Stimulated activated memory B cell treated with anti-CD40 and anti-IgM and Interleukin-4, amounts not matched to agents 10 μg/mL and 1 μg/mL and 100 μg/mL, for 72 hours (primary cell): ENCODE measurements at regions not wholly inside any gene's neighbourhood (a gene's known extent, or its start where the extent isn't known, plus 50 kb on each side); places are given as distances from the start of the nearest gene placed in this dataset.

ENCODE experiments used
- ATAC-seq: fragments of 150-1000 bp; cut with Tn5 transposase; 2 replicates; pipeline ENCODE4 v1.10.0; 2021
- H3K27ac Mint-ChIP-seq: one replicate; pipeline ENCODE4 v1.8.0; 2022; ENCODE audit warnings: mild to moderate bottlenecking, mixed read lengths
- H3K27me3 Mint-ChIP-seq: one replicate; pipeline ENCODE4 v1.8.0; 2022; ENCODE audit warnings: mixed read lengths
- H3K36me3 Mint-ChIP-seq: one replicate; pipeline ENCODE4 v1.8.0; 2022; ENCODE audit warnings: mixed read lengths
- H3K4me1 Mint-ChIP-seq: one replicate; pipeline ENCODE4 v1.8.0; 2022; ENCODE audit warnings: mixed read lengths
- H3K4me3 Mint-ChIP-seq: one replicate; pipeline ENCODE4 v1.8.0; 2022; ENCODE audit warnings: mild to moderate bottlenecking, moderate library complexity, mixed read lengths
- H3K9me3 Mint-ChIP-seq: one replicate; pipeline ENCODE4 v1.8.0; 2022; ENCODE audit warnings: mixed read lengths

DNA sequence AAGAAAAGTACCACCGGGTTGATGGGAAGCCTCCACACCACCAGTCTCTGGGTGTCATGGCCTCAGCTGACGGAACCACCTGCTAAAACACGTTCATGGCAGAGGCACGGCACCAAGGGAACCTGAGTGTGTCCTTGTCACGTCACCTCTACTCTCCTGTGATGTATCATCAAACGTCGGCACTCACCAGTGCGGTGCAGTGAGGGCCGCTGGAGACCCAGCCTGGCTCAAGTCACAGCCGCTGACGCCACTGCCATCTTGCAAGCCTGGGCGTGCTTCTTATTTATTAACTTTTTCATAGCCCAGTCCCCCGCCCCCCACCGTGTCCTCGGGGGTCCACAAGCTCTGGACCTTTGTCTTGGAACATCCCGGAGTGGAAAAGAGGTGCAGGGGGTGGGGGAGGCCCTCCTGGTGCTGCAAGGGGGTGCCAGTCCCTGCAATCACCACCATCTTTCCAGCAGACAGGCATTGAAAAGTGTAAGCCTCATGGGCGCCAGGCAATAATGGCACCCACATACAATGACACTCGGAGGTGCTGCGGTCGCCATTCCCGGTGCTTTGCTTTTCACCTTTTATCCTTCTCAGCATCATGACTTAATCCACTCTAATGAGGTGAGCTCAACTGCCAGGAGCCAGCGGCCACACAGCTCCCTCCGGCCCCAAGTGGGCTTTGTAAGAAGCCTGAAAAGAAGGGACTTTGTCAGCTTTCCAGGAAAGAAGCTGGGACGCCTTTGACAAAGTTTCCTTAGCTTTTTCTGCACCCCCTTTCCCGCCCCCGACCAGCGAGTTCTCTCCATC is 202.3 kb upstream of the IRX1 start:
- H3K4me3 Mint-ChIP-seq: no peak overlapping the region
- no peaks in the 10 kb centered on the region for H3K27me3 Mint-ChIP-seq
- H3K27ac Mint-ChIP-seq: no peak overlapping the region
- no peaks in the 10 kb centered on the region for H3K4me1 Mint-ChIP-seq
- H3K36me3 Mint-ChIP-seq: no peaks in the 10 kb centered on the region
- H3K9me3 Mint-ChIP-seq: peaks cover 3% of the 10 kb centered on the region
- no peak for ATAC-seq

DNA sequence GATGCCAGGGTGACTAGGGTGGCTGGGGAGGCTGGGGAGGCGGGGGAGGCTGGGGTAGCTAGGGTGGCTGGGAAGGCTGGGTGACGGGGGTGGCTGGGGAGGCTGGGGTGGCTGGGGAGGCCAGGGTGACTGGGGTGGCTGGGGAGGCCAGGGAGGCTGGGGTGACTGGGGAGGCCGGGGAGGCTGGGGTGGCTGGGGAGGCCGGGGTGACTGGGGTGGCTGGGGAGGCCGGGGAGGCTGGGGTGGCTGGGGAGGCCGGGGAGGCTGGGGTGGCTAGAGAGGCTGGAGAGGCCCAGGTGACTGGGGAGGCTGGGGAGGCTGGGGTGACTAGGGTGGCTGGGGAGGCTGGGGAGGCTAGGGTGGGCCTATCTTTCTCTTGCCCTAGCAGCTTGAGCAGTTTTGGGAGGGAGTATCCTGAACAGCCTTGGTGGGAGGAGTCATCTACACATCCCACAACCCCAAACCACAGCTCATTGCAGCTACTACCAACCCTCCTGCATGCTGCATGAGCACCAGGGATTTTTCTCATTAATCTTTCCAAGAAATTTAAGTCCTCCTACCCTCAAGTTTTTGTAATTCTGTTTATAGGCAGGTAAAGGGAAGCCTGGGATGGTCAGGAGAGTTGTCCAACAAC is 203.2 kb upstream of the IRX1 start:
- Mint-ChIP-seq H3K27ac (no peak overlapping the region), H3K4me3 (no peak overlapping the region), H3K9me3 (peaks cover 3% of the 10 kb centered on the region), H3K27me3 (no peaks in the 10 kb centered on the region), H3K36me3 (no peaks in the 10 kb centered on the region), H3K4me1 (no peaks in the 10 kb centered on the region)
- peak; percentile 45 for ATAC-seq

DNA sequence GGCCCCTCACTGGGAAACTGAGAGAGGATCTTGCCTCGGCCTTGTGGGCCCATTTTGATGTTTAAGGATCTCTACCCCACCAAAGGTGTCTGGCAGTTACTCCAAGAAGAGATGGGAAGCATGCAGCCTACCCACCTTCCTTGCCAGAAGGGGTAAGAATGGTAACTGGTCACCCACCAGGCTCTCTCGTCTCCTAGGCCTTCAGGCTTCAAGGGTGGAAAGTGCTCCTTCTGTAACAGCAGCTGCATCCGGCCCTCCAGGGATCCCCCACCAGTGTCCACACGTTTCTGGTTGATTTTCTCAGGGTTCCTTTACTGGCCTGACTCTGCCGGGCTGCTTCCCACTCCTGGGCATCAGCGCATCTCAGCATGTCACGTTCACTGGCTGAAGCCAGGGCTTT is 204.4 kb upstream of the IRX1 start:
- Mint-ChIP-seq H3K9me3 (peaks cover 3% of the 10 kb centered on the region), H3K36me3 (no peaks in the 10 kb centered on the region), H3K27me3 (no peaks in the 10 kb centered on the region), H3K4me1 (no peaks in the 10 kb centered on the region), H3K4me3 (no peak overlapping the region), H3K27ac (no peak overlapping the region)
- no peak for ATAC-seq

DNA sequence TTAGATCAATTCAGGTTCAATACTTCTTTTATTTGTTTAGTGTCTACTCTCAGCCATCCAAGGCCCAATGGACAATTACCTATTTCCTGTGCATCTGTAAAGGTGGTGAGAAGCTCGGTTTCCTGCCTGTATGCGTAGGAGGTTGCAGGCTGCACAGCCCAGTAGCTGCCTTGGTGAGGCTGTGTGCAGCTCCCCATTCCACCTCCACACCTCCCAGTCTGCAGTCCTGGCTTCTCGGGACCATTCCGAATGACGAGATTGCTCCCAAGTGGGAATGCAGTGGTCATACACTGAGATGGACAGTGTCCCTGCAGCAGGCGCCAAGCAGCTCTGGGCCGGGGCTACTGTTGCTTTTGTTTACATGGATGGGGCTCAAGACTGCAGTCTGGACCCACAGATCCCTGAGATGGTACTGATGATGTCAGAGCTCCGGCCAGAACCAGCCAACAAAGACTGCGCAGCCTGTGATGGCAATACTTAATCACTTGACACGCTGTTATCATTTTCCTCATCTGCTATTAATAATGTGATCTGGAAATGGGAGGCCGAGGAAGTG is 206.1 kb upstream of the IRX1 start:
- Mint-ChIP-seq H3K4me1 (no peaks in the 10 kb centered on the region), H3K27me3 (no peaks in the 10 kb centered on the region), H3K27ac (no peak overlapping the region), H3K9me3 (peaks cover 3% of the 10 kb centered on the region), H3K4me3 (no peak overlapping the region), H3K36me3 (no peaks in the 10 kb centered on the region)
- no peak for ATAC-seq

DNA sequence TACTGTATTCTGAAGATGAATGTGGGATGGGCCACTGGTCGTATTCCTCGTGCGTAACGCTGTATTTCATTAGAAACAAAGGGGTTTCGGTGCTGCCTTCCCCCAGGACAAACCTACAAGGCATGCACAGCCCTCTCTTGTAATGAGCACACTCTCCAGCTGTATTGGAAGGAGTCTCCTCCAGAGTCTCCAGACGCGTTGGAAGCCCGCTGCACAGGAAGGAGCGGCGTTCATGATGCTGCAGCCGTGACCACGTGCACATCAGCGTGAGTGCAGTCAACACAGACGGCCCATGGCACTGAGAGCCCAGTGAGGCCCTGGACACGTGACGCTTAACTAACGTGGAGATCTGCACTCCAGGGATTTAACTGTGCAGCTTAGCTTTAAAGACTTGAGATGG is 209.0 kb upstream of the IRX1 start:
- Mint-ChIP-seq H3K4me3 (no peak overlapping the region), H3K36me3 (no peaks in the 10 kb centered on the region), H3K27ac (no peak overlapping the region), H3K4me1 (no peaks in the 10 kb centered on the region), H3K27me3 (no peaks in the 10 kb centered on the region), H3K9me3 (peaks cover 6% of the 10 kb centered on the region)
- ATAC-seq: no peak

DNA sequence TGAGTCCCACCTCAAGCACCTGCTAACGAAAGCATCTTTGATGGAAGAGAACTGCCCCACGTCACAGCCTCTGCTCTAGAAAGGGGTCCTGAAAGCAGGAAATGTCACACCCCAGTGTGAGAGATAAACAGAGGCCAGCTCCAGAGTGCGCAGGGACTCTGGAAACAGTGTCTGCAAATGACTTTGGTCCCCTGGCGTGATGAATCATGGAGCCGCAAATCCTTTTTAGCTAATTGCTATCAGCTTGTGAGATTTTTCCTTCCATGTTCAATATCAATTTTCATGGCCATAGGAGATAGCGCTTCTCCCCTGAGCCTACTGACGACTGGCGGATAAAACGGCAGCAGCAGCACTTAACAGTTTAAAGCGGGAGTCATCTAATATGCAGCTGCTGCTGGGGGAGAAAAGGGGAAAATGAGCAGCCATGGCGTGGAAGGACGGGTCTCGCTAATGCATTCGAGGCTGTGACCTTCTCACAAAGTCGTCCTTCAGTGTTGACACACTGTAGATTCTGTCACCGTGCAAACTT is 209.6 kb upstream of the IRX1 start:
- H3K4me1 Mint-ChIP-seq: no peaks in the 10 kb centered on the region
- H3K9me3 Mint-ChIP-seq: peaks cover 6% of the 10 kb centered on the region
- H3K27ac Mint-ChIP-seq: no peak overlapping the region
- ATAC-seq: no peak
- no peaks in the 10 kb centered on the region for H3K27me3 Mint-ChIP-seq
- H3K4me3 Mint-ChIP-seq: no peak overlapping the region
- no peaks in the 10 kb centered on the region for H3K36me3 Mint-ChIP-seq

DNA sequence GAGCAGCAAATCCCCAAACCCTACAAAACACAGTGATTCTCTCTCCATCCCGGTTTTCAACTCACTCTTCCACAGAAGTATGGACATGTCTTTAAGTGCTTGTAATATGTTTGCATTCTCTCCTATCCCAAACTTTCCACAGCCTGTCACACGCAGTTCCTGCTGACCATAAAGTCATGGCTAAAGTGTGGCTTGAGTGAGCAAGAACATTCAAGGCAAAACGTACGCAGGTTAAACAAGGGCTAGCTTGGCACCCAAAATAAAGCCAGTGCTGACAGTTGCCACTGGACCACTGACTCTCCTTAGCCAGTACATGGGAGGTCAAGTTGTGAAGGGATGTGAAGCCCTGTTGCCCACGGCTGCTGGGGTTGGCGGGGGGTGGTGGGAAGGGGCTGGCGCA is 211.1 kb upstream of the IRX1 start:
- H3K27me3 Mint-ChIP-seq: no peaks in the 10 kb centered on the region
- ATAC-seq: no peak
- peaks cover 6% of the 10 kb centered on the region for H3K9me3 Mint-ChIP-seq
- H3K4me3 Mint-ChIP-seq: no peak overlapping the region
- H3K36me3 Mint-ChIP-seq: no peaks in the 10 kb centered on the region
- H3K4me1 Mint-ChIP-seq: no peaks in the 10 kb centered on the region
- H3K27ac Mint-ChIP-seq: no peak overlapping the region

DNA sequence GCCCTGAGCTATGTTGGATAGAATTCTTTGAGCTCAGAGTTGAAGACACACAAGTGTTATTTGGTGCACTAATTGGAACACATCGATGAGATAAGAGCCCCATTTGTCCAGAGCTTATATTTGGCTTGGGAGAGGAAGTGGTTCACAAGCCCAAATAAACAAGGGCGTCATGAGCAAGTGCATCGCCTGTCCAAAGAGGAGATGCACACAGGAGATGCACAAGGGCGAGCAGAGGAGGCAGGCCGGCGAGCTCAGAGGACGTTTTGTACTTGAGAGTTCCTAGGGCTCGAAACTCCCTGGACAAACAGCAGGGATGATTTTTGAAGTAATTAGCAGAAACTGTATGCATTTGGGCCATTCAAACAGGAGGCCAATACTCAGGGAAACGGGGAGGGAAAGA is 212.8 kb upstream of the IRX1 start:
- ATAC-seq: no peak
- Mint-ChIP-seq H3K27me3 (no peaks in the 10 kb centered on the region), H3K9me3 (peaks cover 6% of the 10 kb centered on the region), H3K4me3 (no peak overlapping the region), H3K36me3 (no peaks in the 10 kb centered on the region), H3K27ac (no peak overlapping the region), H3K4me1 (no peaks in the 10 kb centered on the region)

DNA sequence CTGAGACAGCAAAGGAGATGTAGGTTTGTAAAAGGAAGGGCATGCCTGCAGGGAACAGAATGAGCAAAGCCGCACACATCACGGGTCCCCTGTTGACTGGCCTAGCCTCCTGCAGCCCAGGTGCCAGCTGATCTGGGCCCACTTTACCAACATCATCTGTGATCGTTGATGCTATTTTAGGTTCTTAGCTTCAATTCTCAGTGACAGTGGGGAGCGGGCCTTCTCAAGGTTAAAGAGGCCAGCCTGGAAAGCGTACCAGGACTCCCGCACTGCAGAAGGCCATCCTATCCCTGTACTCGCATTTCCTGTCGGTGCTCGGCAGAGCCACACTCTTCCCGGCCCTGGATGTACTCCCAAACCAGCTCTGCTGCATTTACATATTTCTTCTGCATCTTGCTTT is 213.5 kb upstream of the IRX1 start:
- no peak overlapping the region for H3K27ac Mint-ChIP-seq
- H3K9me3 Mint-ChIP-seq: peaks cover 9% of the 10 kb centered on the region
- no peak for ATAC-seq

DNA sequence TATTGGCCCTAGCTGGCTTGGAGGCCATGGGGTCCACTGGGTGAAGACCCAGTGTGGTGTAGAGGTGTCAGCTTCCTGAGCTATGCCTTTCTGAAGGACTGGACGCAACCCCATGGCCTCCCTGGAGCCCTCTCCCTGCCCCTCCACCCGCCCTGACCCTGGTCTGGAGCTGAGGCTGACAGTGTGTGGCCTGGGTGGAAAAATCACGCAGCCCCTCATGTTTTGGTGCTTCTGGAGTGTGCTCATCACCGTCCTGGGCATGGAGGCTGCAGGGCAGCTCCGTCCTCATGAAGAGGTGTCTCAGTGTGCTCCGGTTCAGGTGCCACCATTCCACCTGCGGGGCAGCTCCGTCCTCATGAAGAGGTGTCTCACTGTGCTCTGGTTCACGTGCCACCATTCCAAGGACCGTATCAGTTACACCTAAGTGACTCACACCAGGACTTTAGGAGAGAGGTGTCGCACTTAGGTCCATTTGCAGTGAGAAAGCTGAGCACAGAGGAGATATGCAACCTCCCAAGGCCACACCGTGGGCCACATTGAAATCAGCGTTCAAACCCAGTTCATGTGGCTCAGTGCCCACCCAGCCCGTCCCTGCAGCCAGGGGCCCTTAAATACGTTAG is 214.3 kb upstream of the IRX1 start:
- Mint-ChIP-seq H3K27me3 (no peaks in the 10 kb centered on the region), H3K4me3 (no peak overlapping the region), H3K36me3 (no peaks in the 10 kb centered on the region), H3K27ac (no peak overlapping the region), H3K4me1 (no peaks in the 10 kb centered on the region), H3K9me3 (peaks cover 9% of the 10 kb centered on the region)
- ATAC-seq: no peak

More for the DNA sequence above, 213.5 kb upstream of the IRX1 start:
- Mint-ChIP-seq H3K36me3 (no peaks in the 10 kb centered on the region), H3K4me1 (no peaks in the 10 kb centered on the region), H3K4me3 (no peak overlapping the region), H3K27me3 (no peaks in the 10 kb centered on the region)

DNA sequence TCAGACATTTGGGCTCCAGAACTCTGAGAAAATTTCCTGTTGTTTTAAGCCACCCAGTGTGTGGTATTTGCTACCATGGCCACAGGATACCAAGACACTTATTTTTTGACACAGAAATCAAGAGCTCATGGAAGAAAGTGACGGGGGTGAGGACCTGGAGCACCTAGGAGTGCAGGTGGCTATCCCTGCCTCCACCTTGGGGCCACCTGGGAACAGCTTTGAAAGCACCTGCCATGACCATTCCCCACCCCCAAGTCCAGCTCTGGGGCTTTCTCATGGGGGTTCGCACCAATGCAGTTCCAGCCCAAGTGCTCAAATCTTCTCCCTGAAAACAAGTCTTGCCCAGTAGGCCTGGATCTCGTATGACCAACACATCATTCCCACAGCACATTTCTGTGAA is 214.9 kb upstream of the IRX1 start:
- Mint-ChIP-seq H3K27ac (no peak overlapping the region), H3K4me3 (no peak overlapping the region), H3K4me1 (no peaks in the 10 kb centered on the region), H3K9me3 (peaks cover 9% of the 10 kb centered on the region), H3K36me3 (no peaks in the 10 kb centered on the region), H3K27me3 (no peaks in the 10 kb centered on the region)
- no peak for ATAC-seq

DNA sequence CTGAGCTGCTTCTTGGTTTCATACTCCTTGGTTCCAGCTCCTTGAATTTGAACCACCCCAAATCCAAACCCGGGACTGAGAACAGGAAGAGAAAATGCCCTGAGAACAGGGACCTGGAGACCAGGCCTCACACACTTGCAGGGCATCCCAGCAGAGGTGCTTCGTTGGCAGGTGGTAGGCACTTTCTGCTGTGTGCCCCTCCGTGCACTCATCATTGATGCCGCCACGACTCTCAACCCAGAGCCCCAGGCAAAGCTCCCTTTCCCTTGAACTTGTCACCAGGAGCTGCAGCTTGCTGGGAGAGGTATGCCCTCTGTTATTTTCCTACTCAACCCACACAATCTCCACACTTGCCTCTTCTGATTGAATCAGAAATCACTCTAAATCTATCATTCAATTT is 217.8 kb upstream of the IRX1 start:
- no peak overlapping the region for H3K4me3 Mint-ChIP-seq
- H3K9me3 Mint-ChIP-seq: peaks cover 5% of the 10 kb centered on the region

DNA sequence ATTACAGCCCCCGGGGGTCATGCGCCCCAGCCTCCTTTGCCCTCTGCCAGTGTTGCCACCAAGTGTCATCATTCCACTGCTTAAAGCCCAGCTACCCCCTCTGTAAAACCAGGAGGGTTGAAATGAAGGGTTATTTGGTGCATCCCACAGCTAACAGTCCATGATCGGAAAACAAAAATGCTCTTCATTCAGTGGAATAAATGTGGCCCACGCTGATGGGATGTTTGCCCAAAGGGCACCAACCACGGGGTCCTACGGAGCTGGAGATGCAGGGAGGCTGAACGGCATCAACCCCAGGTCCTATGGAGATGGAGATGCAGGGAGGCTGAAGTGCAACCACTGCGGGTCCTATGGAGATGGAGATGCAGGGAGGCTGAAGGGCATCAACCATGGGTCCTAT is 218.5 kb upstream of the IRX1 start:
- peaks cover 4% of the 10 kb centered on the region for H3K9me3 Mint-ChIP-seq
- H3K4me1 Mint-ChIP-seq: no peaks in the 10 kb centered on the region
- no peak overlapping the region for H3K27ac Mint-ChIP-seq
- no peak overlapping the region for H3K4me3 Mint-ChIP-seq
- no peaks in the 10 kb centered on the region for H3K27me3 Mint-ChIP-seq
- no peaks in the 10 kb centered on the region for H3K36me3 Mint-ChIP-seq
- ATAC-seq: no peak

More for the DNA sequence above, 217.8 kb upstream of the IRX1 start:
- Mint-ChIP-seq H3K4me1 (no peaks in the 10 kb centered on the region), H3K27ac (no peak overlapping the region), H3K27me3 (no peaks in the 10 kb centered on the region), H3K36me3 (no peaks in the 10 kb centered on the region)
- no peak for ATAC-seq

DNA sequence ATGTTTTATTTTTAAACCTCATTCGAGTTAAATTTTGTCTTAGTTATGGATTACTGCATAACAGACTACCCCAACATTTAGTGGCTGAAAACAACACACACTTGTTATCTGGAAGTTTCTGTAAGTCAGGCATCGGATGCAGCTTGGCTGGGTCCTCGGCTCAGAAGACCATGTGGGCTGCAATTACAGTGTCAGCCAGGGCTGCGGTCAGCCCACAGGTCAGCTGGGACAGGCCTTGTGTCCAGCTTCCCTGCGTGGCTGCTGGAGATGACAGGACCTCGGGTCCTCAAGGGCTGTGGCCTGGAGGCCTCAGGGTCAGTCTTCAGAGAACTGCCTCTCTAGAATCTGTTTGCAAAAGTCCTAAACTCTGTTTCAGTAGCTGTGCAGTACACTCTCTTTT is 219.0 kb upstream of the IRX1 start:
- Mint-ChIP-seq H3K36me3 (no peaks in the 10 kb centered on the region), H3K4me1 (no peaks in the 10 kb centered on the region), H3K9me3 (peaks cover 8% of the 10 kb centered on the region), H3K27me3 (no peaks in the 10 kb centered on the region), H3K4me3 (no peak overlapping the region), H3K27ac (no peak overlapping the region)
- ATAC-seq: no peak

DNA sequence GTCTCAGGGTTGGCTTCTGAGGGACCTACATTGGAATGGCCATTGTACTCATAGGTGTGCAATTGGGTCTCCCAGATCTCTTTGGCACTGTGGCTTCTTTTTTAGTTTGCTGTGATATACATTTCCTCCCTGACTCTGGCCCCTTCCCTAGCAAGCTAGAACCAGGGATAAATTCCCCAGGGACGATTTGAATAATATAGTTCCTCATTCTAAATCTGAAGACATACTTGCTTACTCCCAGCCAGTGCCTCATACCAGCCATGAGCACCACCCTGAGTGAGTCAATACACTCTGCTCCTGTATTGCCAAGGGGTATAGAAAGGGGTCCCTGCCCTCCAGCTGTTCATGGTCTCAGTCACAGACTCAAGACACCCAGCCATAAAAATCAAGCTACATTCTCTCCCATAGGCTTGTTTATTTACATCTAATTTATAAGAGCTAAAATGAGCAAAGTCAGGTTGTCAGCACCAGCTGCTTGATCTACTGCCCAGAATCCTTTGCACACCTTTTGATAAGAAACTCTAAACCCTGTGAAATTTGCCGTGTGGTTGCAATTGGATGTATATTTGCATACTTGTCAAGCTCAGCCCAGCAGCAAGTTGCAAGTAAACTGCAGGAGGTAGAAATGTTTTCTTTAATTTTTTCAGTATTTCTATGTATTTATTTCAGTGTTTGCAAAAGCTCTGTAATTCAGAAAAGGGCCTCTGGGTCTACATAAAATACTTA is 219.9 kb upstream of the IRX1 start:
- H3K27me3 Mint-ChIP-seq: no peaks in the 10 kb centered on the region
- no peaks in the 10 kb centered on the region for H3K4me1 Mint-ChIP-seq
- H3K27ac Mint-ChIP-seq: no peak overlapping the region
- H3K36me3 Mint-ChIP-seq: no peaks in the 10 kb centered on the region
- H3K4me3 Mint-ChIP-seq: no peak overlapping the region
- no peak for ATAC-seq
- H3K9me3 Mint-ChIP-seq: peaks cover 8% of the 10 kb centered on the region
